Fibroblast of pulmonary artery (primary cell): ENCODE measurements at regions not wholly inside any gene's neighbourhood (a gene's known extent, or its start where the extent isn't known, plus 50 kb on each side); places are given as distances from the start of the nearest gene placed in this dataset.

Experiments
- DNase-seq: peaks from one replicate; pipeline ENCODE4 v3.0.0-alpha.2; 2010; ENCODE audit warnings: low read depth
- H3K4me3 ChIP-seq: replicated peaks from 2 replicates; pipeline ENCODE4 v1.5.1; 2011; ENCODE audit warnings: low read depth, mild to moderate bottlenecking, control low read depth, low read length, moderate library complexity
- TF ChIP-seq, protein P1 (sequence below): IDR thresholded peaks from 2 replicates; pipeline ENCODE4 v1.5.1; 2011; ENCODE audit warnings: mild to moderate bottlenecking, control low read depth, low read length, inconsistent platforms; ENCODE audit errors: missing control alignments

DNA sequence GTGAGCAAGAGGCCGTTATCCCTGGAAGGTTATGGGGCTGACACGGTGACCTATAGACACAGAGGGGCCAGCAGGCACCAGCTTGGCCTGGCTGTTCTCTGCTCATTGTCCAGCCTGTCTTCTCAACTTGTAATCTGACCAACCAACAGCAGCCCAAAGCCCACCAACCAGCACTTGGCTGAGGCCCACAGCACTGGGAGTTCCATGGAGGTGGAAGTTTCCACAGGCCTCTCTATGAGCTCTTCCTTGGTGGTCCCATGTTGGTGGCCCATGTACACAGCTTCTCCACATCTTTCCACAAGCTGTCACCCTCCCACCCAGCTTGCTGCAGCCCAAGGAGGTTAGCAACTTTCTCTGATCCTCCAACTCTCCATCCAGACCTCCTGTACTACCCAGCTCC lies 56.2 kb upstream of the KLHL31 start:
- no peak for DNase-seq
- TF ChIP-seq, protein P1, sequence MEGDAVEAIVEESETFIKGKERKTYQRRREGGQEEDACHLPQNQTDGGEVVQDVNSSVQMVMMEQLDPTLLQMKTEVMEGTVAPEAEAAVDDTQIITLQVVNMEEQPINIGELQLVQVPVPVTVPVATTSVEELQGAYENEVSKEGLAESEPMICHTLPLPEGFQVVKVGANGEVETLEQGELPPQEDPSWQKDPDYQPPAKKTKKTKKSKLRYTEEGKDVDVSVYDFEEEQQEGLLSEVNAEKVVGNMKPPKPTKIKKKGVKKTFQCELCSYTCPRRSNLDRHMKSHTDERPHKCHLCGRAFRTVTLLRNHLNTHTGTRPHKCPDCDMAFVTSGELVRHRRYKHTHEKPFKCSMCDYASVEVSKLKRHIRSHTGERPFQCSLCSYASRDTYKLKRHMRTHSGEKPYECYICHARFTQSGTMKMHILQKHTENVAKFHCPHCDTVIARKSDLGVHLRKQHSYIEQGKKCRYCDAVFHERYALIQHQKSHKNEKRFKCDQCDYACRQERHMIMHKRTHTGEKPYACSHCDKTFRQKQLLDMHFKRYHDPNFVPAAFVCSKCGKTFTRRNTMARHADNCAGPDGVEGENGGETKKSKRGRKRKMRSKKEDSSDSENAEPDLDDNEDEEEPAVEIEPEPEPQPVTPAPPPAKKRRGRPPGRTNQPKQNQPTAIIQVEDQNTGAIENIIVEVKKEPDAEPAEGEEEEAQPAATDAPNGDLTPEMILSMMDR: no peak
- no peak overlapping the region for H3K4me3 ChIP-seq

DNA sequence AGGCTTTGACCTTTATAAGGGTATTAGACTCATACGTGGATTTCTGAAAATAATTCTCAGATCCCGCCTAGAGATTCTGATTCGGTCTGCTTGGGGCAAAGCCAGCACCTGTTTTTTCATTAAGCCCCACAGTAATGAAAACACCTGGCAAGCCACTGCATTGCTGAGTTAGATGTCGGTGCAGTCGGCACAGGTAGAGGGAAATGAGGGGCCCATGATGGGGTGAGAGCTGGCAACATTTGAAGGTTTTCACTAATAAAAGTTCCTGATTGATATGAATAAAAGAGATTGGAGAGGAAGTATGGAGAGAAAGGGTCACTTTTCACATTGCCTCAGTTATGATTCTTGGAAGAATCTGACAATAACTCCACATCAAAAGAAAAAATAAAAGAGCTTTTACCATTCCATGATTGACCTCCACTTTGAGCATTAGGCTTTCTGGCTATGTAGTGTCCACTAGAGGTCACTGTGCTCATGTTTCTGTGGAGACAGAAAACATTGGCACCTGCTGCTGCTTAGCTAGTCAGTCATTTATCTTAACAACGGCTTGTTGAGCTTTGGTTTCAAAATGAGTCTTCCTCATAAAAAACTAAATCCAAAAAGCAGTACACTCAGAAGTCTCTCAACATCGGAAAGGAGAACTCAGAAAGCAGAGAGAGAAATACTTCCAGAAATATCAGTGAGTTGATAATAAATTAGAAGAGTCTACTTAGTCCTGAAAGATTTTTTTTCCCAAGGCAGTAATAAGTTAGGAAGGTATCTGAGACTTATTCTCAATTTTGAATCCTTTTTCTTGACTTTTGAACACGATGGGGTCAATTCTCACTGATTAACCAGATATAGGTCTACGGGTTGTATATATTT lies 53.3 kb upstream of the KLHL31 start:
- DNase-seq: peak; percentile 72
- TF ChIP-seq, protein P1: peak; percentile 93
- no peak overlapping the region for H3K4me3 ChIP-seq

DNA sequence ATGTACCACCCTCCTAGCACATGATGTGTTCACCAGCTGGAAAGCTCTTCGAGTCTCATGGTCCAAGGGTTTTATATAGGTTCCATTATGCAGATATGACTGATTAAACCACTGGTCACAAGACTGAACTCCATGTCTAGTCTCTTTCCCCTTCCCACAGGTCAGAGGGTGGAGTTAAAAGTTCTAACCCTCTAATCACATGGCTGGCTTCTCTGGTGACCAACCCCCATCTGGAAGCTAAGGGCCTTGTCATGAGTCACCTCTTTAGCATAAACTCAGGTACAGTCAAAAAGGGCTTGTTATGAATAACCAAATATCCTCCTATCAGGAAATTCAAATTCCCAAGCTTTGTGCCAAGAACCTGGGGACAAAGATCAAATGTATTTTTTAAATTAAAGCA lies 52.0 kb upstream of the KLHL31 start:
- TF ChIP-seq, protein P1: no peak
- no peak for DNase-seq
- no peak overlapping the region for H3K4me3 ChIP-seq

DNA sequence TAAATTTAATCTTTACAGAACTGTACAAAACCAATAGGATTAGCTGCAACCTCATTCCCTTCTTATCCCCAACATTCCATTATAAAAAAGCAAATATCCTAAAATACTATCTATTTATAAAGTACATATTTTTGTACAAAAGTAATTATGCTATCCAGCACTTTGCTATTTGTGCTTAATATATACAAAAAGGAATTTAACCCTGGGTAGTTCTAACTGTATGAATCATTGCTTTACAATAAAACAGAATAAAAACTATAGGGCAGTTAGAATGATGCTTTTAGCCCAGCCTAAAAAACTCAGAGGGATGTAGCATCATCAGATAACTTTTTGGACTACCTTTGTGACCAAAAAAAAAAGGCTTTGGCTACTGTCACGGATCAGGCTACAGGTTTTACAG lies 49.9 kb upstream of the KLHL31 start:
- TF ChIP-seq, protein P1: no peak
- DNase-seq: no peak
- no peak overlapping the region for H3K4me3 ChIP-seq
